ENCODE measurements at regions not wholly inside any gene's neighbourhood (a gene's known extent, or its start where the extent isn't known, plus 50 kb on each side); places are given as distances from the start of the nearest gene placed in this dataset.

- TF ChIP-seq, protein P1, sequence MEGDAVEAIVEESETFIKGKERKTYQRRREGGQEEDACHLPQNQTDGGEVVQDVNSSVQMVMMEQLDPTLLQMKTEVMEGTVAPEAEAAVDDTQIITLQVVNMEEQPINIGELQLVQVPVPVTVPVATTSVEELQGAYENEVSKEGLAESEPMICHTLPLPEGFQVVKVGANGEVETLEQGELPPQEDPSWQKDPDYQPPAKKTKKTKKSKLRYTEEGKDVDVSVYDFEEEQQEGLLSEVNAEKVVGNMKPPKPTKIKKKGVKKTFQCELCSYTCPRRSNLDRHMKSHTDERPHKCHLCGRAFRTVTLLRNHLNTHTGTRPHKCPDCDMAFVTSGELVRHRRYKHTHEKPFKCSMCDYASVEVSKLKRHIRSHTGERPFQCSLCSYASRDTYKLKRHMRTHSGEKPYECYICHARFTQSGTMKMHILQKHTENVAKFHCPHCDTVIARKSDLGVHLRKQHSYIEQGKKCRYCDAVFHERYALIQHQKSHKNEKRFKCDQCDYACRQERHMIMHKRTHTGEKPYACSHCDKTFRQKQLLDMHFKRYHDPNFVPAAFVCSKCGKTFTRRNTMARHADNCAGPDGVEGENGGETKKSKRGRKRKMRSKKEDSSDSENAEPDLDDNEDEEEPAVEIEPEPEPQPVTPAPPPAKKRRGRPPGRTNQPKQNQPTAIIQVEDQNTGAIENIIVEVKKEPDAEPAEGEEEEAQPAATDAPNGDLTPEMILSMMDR (IDR thresholded peaks at IDR 0.05; ENCODE audit: partially characterized antibody, unreplicated experiment) = no peak
- Mint-ChIP-seq H3K36me3 (ENCODE audit: unreplicated experiment) (no peaks in the 10 kb centered on the region), H3K4me3 (ENCODE audit: unreplicated experiment) (no peak overlapping the region), H3K27ac (ENCODE audit: unreplicated experiment) (no peak overlapping the region), H3K27me3 (ENCODE audit: unreplicated experiment) (no peaks in the 10 kb centered on the region), H3K9me3 (ENCODE audit: unreplicated experiment) (no peaks in the 10 kb centered on the region), H3K4me1 (ENCODE audit: low read depth, unreplicated experiment) (peaks cover 19% of the 10 kb centered on the region)
- DNase-seq = no peak
Measured at GRCh38 chr4:71209161-71209560, 129.7 kb upstream of the SLC4A4 start.

- Mint-ChIP-seq H3K4me1 (ENCODE audit: low read depth, unreplicated experiment) (peaks cover 6% of the 10 kb centered on the region), H3K9me3 (ENCODE audit: unreplicated experiment) (no peaks in the 10 kb centered on the region), H3K27me3 (ENCODE audit: unreplicated experiment) (peaks cover 3% of the 10 kb centered on the region), H3K4me3 (ENCODE audit: unreplicated experiment) (no peak overlapping the region), H3K36me3 (ENCODE audit: unreplicated experiment) (no peaks in the 10 kb centered on the region), H3K27ac (ENCODE audit: unreplicated experiment) (no peak overlapping the region)
- DNase-seq = no peak
- TF ChIP-seq, protein P1 (IDR thresholded peaks at IDR 0.05; ENCODE audit: partially characterized antibody, unreplicated experiment) = no peak
Measured at GRCh38 chr4:71210823-71211222, 128.0 kb upstream of the SLC4A4 start.

DNA sequence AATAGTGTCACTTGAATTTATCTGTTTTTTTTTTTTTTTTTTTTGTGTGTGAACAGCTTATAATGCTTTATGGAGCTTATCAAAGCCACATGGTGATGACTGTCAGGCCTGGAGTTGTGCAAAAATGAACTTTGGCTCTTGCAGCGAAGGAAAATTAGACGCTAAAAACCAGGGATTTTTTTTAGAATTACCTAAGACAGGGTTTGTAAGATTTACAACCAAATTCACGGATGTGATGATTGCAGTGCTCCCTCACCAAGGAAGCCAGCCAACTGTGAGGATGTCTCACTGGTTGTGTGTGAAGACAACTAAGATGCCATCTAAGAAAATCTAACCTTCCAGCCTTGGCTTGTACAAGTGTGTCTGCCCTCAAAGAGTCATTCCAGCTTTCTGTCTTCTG lies 127.1 kb upstream of the SLC4A4 start:
- DNase-seq = no peak
- H3K27ac Mint-ChIP-seq (ENCODE audit: unreplicated experiment) = no peak overlapping the region
- no peaks in the 10 kb centered on the region for H3K36me3 Mint-ChIP-seq (ENCODE audit: unreplicated experiment)
- no peaks in the 10 kb centered on the region for H3K9me3 Mint-ChIP-seq (ENCODE audit: unreplicated experiment)
- H3K27me3 Mint-ChIP-seq (ENCODE audit: unreplicated experiment) = peaks cover 3% of the 10 kb centered on the region
- H3K4me3 Mint-ChIP-seq (ENCODE audit: unreplicated experiment) = no peak overlapping the region
- H3K4me1 Mint-ChIP-seq (ENCODE audit: low read depth, unreplicated experiment) = peaks cover 4% of the 10 kb centered on the region
- TF ChIP-seq, protein P1 (IDR thresholded peaks at IDR 0.05; ENCODE audit: partially characterized antibody, unreplicated experiment) = no peak

DNA sequence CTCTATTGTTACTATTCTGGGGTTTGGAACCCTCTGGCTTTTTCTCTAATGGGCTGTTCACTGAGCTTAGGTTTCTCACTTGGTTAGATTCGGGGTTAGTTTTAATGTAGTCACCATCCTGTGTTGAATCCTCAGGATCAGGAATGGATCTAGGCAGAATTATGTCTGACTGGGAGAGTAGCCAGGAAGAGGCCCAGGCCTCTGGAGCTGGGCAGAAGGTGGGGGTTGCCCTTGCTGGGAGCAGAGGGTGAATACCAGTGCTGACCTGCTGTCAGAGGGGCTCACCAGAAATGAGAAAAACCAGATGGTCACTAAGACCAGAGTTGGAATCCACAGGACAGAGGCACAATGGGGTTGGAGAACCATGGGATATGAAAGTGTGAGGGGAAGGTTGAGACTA lies 126.6 kb upstream of the SLC4A4 start:
- H3K27ac Mint-ChIP-seq (ENCODE audit: unreplicated experiment) = no peak overlapping the region
- H3K27me3 Mint-ChIP-seq (ENCODE audit: unreplicated experiment) = peaks cover 3% of the 10 kb centered on the region
- H3K9me3 Mint-ChIP-seq (ENCODE audit: unreplicated experiment) = no peaks in the 10 kb centered on the region
- H3K4me3 Mint-ChIP-seq (ENCODE audit: unreplicated experiment) = no peak overlapping the region
- DNase-seq = no peak
- no peaks in the 10 kb centered on the region for H3K4me1 Mint-ChIP-seq (ENCODE audit: low read depth, unreplicated experiment)
- TF ChIP-seq, protein P1 (IDR thresholded peaks at IDR 0.05; ENCODE audit: partially characterized antibody, unreplicated experiment) = no peak
- no peaks in the 10 kb centered on the region for H3K36me3 Mint-ChIP-seq (ENCODE audit: unreplicated experiment)

GRCh38 chr4:71214578-71214977 lies 124.2 kb upstream of the SLC4A4 start:
- no peak for DNase-seq
- H3K36me3 Mint-ChIP-seq (ENCODE audit: unreplicated experiment) = no peaks in the 10 kb centered on the region
- no peaks in the 10 kb centered on the region for H3K4me1 Mint-ChIP-seq (ENCODE audit: low read depth, unreplicated experiment)
- H3K27me3 Mint-ChIP-seq (ENCODE audit: unreplicated experiment) = peaks cover 3% of the 10 kb centered on the region
- TF ChIP-seq, protein P1 (IDR thresholded peaks at IDR 0.05; ENCODE audit: partially characterized antibody, unreplicated experiment) = no peak
- no peaks in the 10 kb centered on the region for H3K9me3 Mint-ChIP-seq (ENCODE audit: unreplicated experiment)
- H3K27ac Mint-ChIP-seq (ENCODE audit: unreplicated experiment) = no peak overlapping the region
- no peak overlapping the region for H3K4me3 Mint-ChIP-seq (ENCODE audit: unreplicated experiment)
